GM12892 (cell line): ENCODE measurements at regions not wholly inside any gene's neighbourhood (a gene's known extent, or its start where the extent isn't known, plus 50 kb on each side); places are given as distances from the start of the nearest gene placed in this dataset.

ENCODE experiments used
- POLR2A ChIP-seq: IDR thresholded peaks from 2 replicates; pipeline ENCODE4 v1.6.1; 2011; ENCODE audit warnings: low read depth, low read length, control low read depth
- POLR2AphosphoS5 ChIP-seq: IDR thresholded peaks from 2 replicates; pipeline ENCODE4 v1.6.1; 2011; ENCODE audit warnings: low read depth, low read length, control low read depth
- TAF1 ChIP-seq: IDR thresholded peaks from 2 replicates; pipeline ENCODE4 v1.6.1; 2011; ENCODE audit warnings: low read depth, mild to moderate bottlenecking, control low read depth, low read length, borderline replicate concordance

GRCh38 chrX:45894864-45895645 is 650.2 kb downstream of the ZNF674 start:
- TF ChIP-seq POLR2A (no peak), POLR2AphosphoS5 (no peak), TAF1 (no peak)
